AG10803 (cell line): ENCODE measurements at regions not wholly inside any gene's neighbourhood (a gene's known extent, or its start where the extent isn't known, plus 50 kb on each side); places are given as distances from the start of the nearest gene placed in this dataset.

Source experiments
- DNase-seq: peaks from one replicate; pipeline ENCODE4 v3.0.0; 2010; ENCODE audit warnings: low read depth
- H3K4me3 ChIP-seq: 2 replicates; pipeline ENCODE4 v1.5.1; 2011; ENCODE audit warnings: mild to moderate bottlenecking, low read length, control low read depth
- CTCF ChIP-seq: conservative IDR thresholded peaks from 2 replicates; pipeline ENCODE4 v1.5.1; 2011; ENCODE audit warnings: mild to moderate bottlenecking, low read length, control low read depth, inconsistent platforms

GRCh38 chr16:35931722-35932121 is 2472.3 kb downstream of the TP53TG3F start:
- H3K4me3 ChIP-seq = no peak overlapping the region
- TF ChIP-seq CTCF = no peak
- DNase-seq = no peak
